ENCODE measurements at regions not wholly inside any gene's neighbourhood (a gene's known extent, or its start where the extent isn't known, plus 50 kb on each side); places are given as distances from the start of the nearest gene placed in this dataset.

DNA sequence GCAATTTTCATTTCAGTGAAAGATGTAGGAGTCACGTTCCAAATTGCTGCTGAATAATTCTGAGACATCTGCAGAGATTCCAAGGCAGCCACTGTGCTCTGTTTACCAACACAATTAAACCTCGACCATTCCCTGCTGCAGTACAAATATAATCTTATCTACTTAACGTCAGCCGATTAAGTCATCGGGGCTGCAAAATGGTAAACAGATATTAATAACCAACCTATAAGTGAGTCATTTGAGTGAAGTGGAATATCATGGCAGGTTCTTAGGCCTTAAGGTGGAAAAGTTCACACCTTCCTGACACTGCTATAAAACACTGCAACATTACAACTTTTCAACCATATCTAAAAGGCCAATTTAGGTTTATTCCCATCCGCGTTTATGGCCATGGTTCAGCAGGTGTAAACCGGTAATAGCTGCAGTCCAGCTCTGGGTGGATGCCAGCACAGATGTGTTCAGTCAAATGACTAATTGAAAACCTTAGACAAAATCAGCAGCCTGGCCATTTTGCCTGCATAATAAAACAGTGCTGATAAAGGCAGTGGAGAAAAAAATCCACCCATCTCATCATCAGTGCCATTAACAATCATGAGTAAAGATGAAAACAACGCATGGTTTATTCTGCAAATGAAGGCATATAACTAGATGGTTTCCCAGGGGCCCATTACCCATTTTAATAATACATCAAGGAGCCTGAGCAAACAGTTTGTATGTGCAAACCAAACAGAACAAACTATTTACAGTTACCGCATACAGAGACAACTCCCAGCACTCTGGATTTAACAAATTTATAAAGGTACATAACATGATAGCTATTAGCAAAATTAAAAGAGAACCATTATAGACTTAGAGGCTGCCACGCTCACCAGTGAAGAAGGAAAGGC, 202.9 kb upstream of the IRX3 start:
- no peaks in the 10 kb centered on the region for H3K9me3 ChIP-seq (ENCODE audit: control insufficient read depth, insufficient read depth, low read length)
- no peak for DNase-seq (ENCODE audit: low read depth, low spot score)
- no peak overlapping the region for H3K4me3 ChIP-seq (ENCODE audit: low read length)
- H3K4me1 ChIP-seq (ENCODE audit: control insufficient read depth, insufficient read depth, low read length): no peaks in the 10 kb centered on the region
- no peaks in the 10 kb centered on the region for H3K27me3 ChIP-seq (ENCODE audit: control insufficient read depth, insufficient read depth, low read length)
- H3K27ac ChIP-seq (ENCODE audit: low read length): no peak overlapping the region
- WGBS (ENCODE audit: insufficient coverage, insufficient read length): no CpG with 5 or more reads among the region's 11 CpGs
- no peaks in the 10 kb centered on the region for H3K36me3 ChIP-seq (ENCODE audit: control insufficient read depth, insufficient read depth, low read length)

GRCh38 chr16:54488729-54489128, 202.1 kb upstream of the IRX3 start:
- Histone ChIP-seq H3K27ac (ENCODE audit: low read length) (no peak overlapping the region), H3K9me3 (ENCODE audit: control insufficient read depth, insufficient read depth, low read length) (no peaks in the 10 kb centered on the region), H3K4me1 (ENCODE audit: control insufficient read depth, insufficient read depth, low read length) (no peaks in the 10 kb centered on the region), H3K4me3 (ENCODE audit: low read length) (no peak overlapping the region), H3K27me3 (ENCODE audit: control insufficient read depth, insufficient read depth, low read length) (no peaks in the 10 kb centered on the region), H3K36me3 (ENCODE audit: control insufficient read depth, insufficient read depth, low read length) (no peaks in the 10 kb centered on the region)
- no peak for DNase-seq (ENCODE audit: low read depth, low spot score)
- WGBS (ENCODE audit: insufficient coverage, insufficient read length): no CpG with 5 or more reads among the region's 3 CpGs

GRCh38 chr16:54487933-54488332, 201.3 kb upstream of the IRX3 start:
- Histone ChIP-seq H3K4me3 (ENCODE audit: low read length) (no peak overlapping the region), H3K36me3 (ENCODE audit: control insufficient read depth, insufficient read depth, low read length) (no peaks in the 10 kb centered on the region), H3K9me3 (ENCODE audit: control insufficient read depth, insufficient read depth, low read length) (no peaks in the 10 kb centered on the region), H3K27me3 (ENCODE audit: control insufficient read depth, insufficient read depth, low read length) (no peaks in the 10 kb centered on the region), H3K27ac (ENCODE audit: low read length) (no peak overlapping the region), H3K4me1 (ENCODE audit: control insufficient read depth, insufficient read depth, low read length) (no peaks in the 10 kb centered on the region)
- no peak for DNase-seq (ENCODE audit: low read depth, low spot score)
- no CpG with 5 or more reads among the region's 3 CpGs for WGBS (ENCODE audit: insufficient coverage, insufficient read length)

DNA sequence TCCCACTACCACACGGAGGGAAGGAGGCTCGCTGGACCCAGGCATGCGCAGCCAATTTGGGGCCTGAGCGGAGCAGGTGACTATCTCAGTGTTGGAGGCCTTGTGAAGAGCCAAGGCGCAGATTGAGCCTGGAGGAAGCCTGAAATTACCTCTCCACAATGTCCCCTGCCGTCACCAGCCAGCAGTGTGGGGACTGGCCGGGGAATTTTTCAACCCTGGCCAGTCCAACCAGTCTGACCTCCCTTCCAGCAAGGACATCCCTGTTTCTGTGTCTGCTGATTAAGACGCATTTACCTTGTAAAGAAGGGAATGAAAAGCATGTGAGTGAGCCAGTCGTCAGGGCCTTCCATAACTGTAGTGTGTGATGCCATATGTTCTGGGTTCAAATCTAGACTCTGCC, 198.1 kb upstream of the IRX3 start:
- WGBS (ENCODE audit: insufficient coverage, insufficient read length): no CpG with 5 or more reads among the region's 9 CpGs
- Histone ChIP-seq H3K4me1 (ENCODE audit: control insufficient read depth, insufficient read depth, low read length) (no peaks in the 10 kb centered on the region), H3K36me3 (ENCODE audit: control insufficient read depth, insufficient read depth, low read length) (no peaks in the 10 kb centered on the region), H3K27ac (ENCODE audit: low read length) (no peak overlapping the region), H3K9me3 (ENCODE audit: control insufficient read depth, insufficient read depth, low read length) (no peaks in the 10 kb centered on the region), H3K4me3 (ENCODE audit: low read length) (no peak overlapping the region), H3K27me3 (ENCODE audit: control insufficient read depth, insufficient read depth, low read length) (no peaks in the 10 kb centered on the region)
- no peak for DNase-seq (ENCODE audit: low read depth, low spot score)

DNA sequence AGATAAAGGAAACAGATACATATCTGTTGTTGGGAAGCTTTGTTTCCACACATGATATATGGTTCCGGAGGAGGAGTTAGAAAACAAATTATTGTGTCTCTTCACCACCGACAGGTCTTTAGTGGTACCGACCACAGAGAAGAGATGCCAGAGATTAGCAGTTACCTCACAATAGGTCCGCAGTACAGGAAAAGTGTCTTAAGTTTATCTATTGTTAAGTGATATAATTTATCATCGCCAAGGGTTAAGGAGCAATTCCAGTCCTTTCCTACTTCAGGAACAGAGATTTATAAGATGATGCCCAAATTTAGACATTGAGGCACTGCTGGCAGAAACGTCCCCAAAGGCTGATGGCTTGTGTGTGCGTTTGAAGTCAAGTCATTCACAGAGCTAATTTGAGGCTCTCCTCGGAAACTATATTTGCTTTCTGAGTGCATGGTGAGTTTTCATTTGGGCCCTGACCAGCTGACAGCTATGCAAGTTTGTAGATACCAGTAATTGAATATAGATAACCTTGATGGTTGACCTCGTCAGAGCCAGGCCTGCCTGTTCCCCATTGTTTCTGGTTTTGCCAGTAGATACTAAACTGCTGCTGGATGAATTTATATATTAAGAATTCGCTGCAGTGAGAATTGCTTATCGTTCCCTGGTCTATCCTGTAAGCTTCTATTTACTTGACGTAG, 196.4 kb upstream of the IRX3 start:
- no peak for DNase-seq (ENCODE audit: low read depth, low spot score)
- no peaks in the 10 kb centered on the region for H3K9me3 ChIP-seq (ENCODE audit: control insufficient read depth, insufficient read depth, low read length)
- H3K4me1 ChIP-seq (ENCODE audit: control insufficient read depth, insufficient read depth, low read length): no peaks in the 10 kb centered on the region
- no CpG with 5 or more reads among the region's 12 CpGs for WGBS (ENCODE audit: insufficient coverage, insufficient read length)
- no peak overlapping the region for H3K4me3 ChIP-seq (ENCODE audit: low read length)
- no peak overlapping the region for H3K27ac ChIP-seq (ENCODE audit: low read length)
- no peaks in the 10 kb centered on the region for H3K27me3 ChIP-seq (ENCODE audit: control insufficient read depth, insufficient read depth, low read length)
- H3K36me3 ChIP-seq (ENCODE audit: control insufficient read depth, insufficient read depth, low read length): no peaks in the 10 kb centered on the region

GRCh38 chr16:54480429-54480828, 193.8 kb upstream of the IRX3 start:
- Histone ChIP-seq H3K27me3 (ENCODE audit: control insufficient read depth, insufficient read depth, low read length) (no peaks in the 10 kb centered on the region), H3K27ac (ENCODE audit: low read length) (no peak overlapping the region), H3K4me1 (ENCODE audit: control insufficient read depth, insufficient read depth, low read length) (no peaks in the 10 kb centered on the region), H3K36me3 (ENCODE audit: control insufficient read depth, insufficient read depth, low read length) (no peaks in the 10 kb centered on the region), H3K9me3 (ENCODE audit: control insufficient read depth, insufficient read depth, low read length) (no peaks in the 10 kb centered on the region), H3K4me3 (ENCODE audit: low read length) (no peak overlapping the region)
- WGBS (ENCODE audit: insufficient coverage, insufficient read length): no CpG with 5 or more reads among the region's 5 CpGs
- DNase-seq (ENCODE audit: low read depth, low spot score): no peak

DNA sequence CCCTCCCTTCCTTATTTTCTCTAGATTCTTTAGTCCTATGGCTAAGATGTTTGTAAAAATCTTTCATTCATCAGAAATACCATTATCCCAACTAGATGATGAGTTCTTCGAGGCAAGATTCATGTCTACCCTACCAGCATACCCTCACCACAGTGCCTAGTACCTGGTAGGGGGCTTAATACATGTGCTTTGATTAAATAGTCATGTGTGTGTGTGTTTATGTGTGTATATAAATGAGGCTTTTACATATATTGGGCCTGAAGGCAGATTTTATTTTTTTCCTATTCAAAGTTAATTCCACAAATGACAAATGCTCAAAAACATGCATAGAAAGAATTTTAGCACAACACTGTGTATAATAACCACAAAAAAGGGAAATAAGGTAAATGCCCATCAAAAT, 193.0 kb upstream of the IRX3 start:
- no peaks in the 10 kb centered on the region for H3K27me3 ChIP-seq (ENCODE audit: control insufficient read depth, insufficient read depth, low read length)
- H3K9me3 ChIP-seq (ENCODE audit: control insufficient read depth, insufficient read depth, low read length): no peaks in the 10 kb centered on the region
- DNase-seq (ENCODE audit: low read depth, low spot score): no peak
- no CpG with 5 or more reads among the region's 1 CpG for WGBS (ENCODE audit: insufficient coverage, insufficient read length)
- H3K36me3 ChIP-seq (ENCODE audit: control insufficient read depth, insufficient read depth, low read length): no peaks in the 10 kb centered on the region
- no peak overlapping the region for H3K4me3 ChIP-seq (ENCODE audit: low read length)
- no peaks in the 10 kb centered on the region for H3K4me1 ChIP-seq (ENCODE audit: control insufficient read depth, insufficient read depth, low read length)
- no peak overlapping the region for H3K27ac ChIP-seq (ENCODE audit: low read length)

DNA sequence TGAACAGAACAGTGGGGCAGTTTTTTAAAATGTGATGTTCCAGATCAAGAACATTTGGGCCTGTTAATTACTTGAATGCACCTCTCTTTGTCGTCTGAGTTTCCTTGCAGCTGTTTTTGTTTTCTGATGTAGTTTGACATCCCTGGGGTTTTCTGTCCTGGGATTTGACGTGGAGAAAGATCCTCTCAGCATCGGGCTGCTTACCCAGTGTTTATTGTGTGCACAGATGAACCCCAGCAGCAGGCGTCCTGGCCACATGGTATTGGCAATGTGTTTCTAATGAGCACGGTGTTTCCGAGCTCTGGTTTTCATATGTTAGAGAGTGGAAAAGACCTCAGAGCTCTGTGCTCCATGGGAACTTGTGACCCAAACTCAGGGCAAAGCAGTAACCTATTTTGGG, 191.1 kb upstream of the IRX3 start:
- H3K27ac ChIP-seq (ENCODE audit: low read length): no peak overlapping the region
- no peaks in the 10 kb centered on the region for H3K36me3 ChIP-seq (ENCODE audit: control insufficient read depth, insufficient read depth, low read length)
- DNase-seq (ENCODE audit: low read depth, low spot score): no peak
- H3K4me3 ChIP-seq (ENCODE audit: low read length): no peak overlapping the region
- no CpG with 5 or more reads among the region's 6 CpGs for WGBS (ENCODE audit: insufficient coverage, insufficient read length)
- no peaks in the 10 kb centered on the region for H3K4me1 ChIP-seq (ENCODE audit: control insufficient read depth, insufficient read depth, low read length)
- H3K9me3 ChIP-seq (ENCODE audit: control insufficient read depth, insufficient read depth, low read length): no peaks in the 10 kb centered on the region
- H3K27me3 ChIP-seq (ENCODE audit: control insufficient read depth, insufficient read depth, low read length): no peaks in the 10 kb centered on the region

DNA sequence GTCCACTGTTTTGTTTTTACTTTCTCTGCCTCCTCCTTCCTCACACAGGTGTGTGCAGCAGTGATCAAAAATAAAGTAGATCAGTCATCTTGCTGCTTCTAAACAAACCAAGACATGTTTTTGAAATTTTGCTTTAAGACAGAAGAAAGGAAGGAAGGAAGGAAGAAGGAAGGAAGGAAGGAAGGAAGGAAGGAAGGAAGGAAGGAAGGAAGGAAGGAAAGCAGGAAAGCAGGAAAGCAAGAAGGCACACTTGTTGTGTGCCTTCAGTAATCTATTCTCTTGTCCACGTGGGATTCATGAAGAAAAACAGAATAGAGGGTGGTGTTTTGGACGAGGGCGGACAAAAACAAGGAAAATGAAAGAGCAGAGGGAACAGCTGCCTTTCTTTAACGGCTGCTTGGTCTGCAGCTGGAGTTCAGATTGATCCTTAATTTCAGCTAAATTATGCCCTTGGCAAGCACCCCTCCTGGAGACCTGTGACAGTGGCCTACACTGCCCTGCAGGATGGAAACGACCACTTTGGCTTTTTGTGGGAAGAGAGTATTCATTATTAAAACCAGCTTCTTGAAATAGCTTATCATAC, 188.5 kb upstream of the IRX3 start:
- no CpG with 5 or more reads among the region's 5 CpGs for WGBS (ENCODE audit: insufficient coverage, insufficient read length)
- DNase-seq (ENCODE audit: low read depth, low spot score): no peak
- no peak overlapping the region for H3K4me3 ChIP-seq (ENCODE audit: low read length)

GRCh38 chr16:54473226-54473993, 186.8 kb upstream of the IRX3 start:
- no peaks in the 10 kb centered on the region for H3K9me3 ChIP-seq (ENCODE audit: control insufficient read depth, insufficient read depth, low read length)
- H3K27me3 ChIP-seq (ENCODE audit: control insufficient read depth, insufficient read depth, low read length): no peaks in the 10 kb centered on the region
- WGBS (ENCODE audit: insufficient coverage, insufficient read length): no CpG with 5 or more reads among the region's 8 CpGs
- no peak overlapping the region for H3K27ac ChIP-seq (ENCODE audit: low read length)
- H3K4me3 ChIP-seq (ENCODE audit: low read length): no peak overlapping the region
- no peaks in the 10 kb centered on the region for H3K36me3 ChIP-seq (ENCODE audit: control insufficient read depth, insufficient read depth, low read length)
- no peaks in the 10 kb centered on the region for H3K4me1 ChIP-seq (ENCODE audit: control insufficient read depth, insufficient read depth, low read length)
- no peak for DNase-seq (ENCODE audit: low read depth, low spot score)

More for the DNA sequence above, 188.5 kb upstream of the IRX3 start:
- Histone ChIP-seq H3K4me1 (ENCODE audit: control insufficient read depth, insufficient read depth, low read length) (no peaks in the 10 kb centered on the region), H3K27ac (ENCODE audit: low read length) (no peak overlapping the region), H3K36me3 (ENCODE audit: control insufficient read depth, insufficient read depth, low read length) (no peaks in the 10 kb centered on the region), H3K9me3 (ENCODE audit: control insufficient read depth, insufficient read depth, low read length) (no peaks in the 10 kb centered on the region), H3K27me3 (ENCODE audit: control insufficient read depth, insufficient read depth, low read length) (no peaks in the 10 kb centered on the region)

Measured in iPS DF 6.9 (cell line).